IMR-90 (cell line): ENCODE measurements at regions not wholly inside any gene's neighbourhood (a gene's known extent, or its start where the extent isn't known, plus 50 kb on each side); places are given as distances from the start of the nearest gene placed in this dataset.

Experiments
- ATAC-seq: fragments of 200-7000 bp; cut with Tn5 transposase; 2 replicates; pipeline ENCODE4 v1.9.1; 2020; ENCODE audit warnings: low read depth, mild to moderate bottlenecking, moderate library complexity
- BruUV-seq: library from RNA; stranded (reverse); fragments of 400-500 nt; replicated peaks from 2 replicates; lab custom pipeline; 2021; lab: Mats Ljungman, UMichigan
- CTCF ChIA-PET: fragments of 300-600 bp; formaldehyde crosslinking; extraction: SDS; loops from one replicate; lab custom pipeline; 2021; ENCODE audit warnings: antibody characterized with exemption; lab: Yijun Ruan, JAX
- POLR2A ChIA-PET: fragments of 300-600 bp; sonication (Branson Sonifier 250); formaldehyde crosslinking; loops from one replicate; lab custom pipeline; 2022; ENCODE audit warnings: antibody characterized with exemption; ENCODE audit not compliant: unreplicated experiment; lab: Charles Lee
- DNase-seq: peaks from one replicate; pipeline ENCODE4 v3.0.0; 2013
- H2AFZ ChIP-seq: replicated peaks from 2 replicates; pipeline ENCODE3; 2013; ENCODE audit warnings: low read length, mild to moderate bottlenecking; ENCODE audit not compliant: poor library complexity
- H2AK5ac ChIP-seq: 2 replicates; pipeline ENCODE4 v1.6.1; 2013; ENCODE audit warnings: low read depth, low read length, inconsistent platforms
- H2AK9ac ChIP-seq: replicated peaks from 2 replicates; pipeline ENCODE3; 2013; ENCODE audit warnings: mild to moderate bottlenecking, low read depth, low read length, moderate library complexity; ENCODE audit not compliant: poor library complexity
- H2BK120ac ChIP-seq: 2 replicates; pipeline ENCODE4 v1.6.1; 2013; ENCODE audit warnings: low read depth, low read length, inconsistent platforms
- H2BK15ac ChIP-seq: 3 replicates; pipeline ENCODE4 v1.6.1; 2013; ENCODE audit warnings: low read depth, low read length, inconsistent platforms
- H2BK20ac ChIP-seq: 2 replicates; pipeline ENCODE4 v1.6.1; 2013; ENCODE audit warnings: low read depth, mild to moderate bottlenecking, inconsistent platforms, low read length, moderate library complexity
- H2BK5ac ChIP-seq: 2 replicates; pipeline ENCODE4 v1.6.1; 2013; ENCODE audit warnings: mild to moderate bottlenecking, low read depth, low read length, inconsistent platforms; ENCODE audit not compliant: poor library complexity, severe bottlenecking
- H3K14ac ChIP-seq: replicated peaks from 2 replicates; pipeline ENCODE4 v1.6.1; 2013; ENCODE audit warnings: low read depth, low read length, inconsistent platforms
- H3K18ac ChIP-seq: 2 replicates; pipeline ENCODE4 v1.6.1; 2013; ENCODE audit warnings: low read depth, low read length, control low read depth
- H3K23ac ChIP-seq: 2 replicates; pipeline ENCODE4 v1.6.1; 2013; ENCODE audit warnings: low read depth, low read length, inconsistent platforms
- H3K27ac ChIP-seq: 2 replicates; pipeline ENCODE4 v1.5.1; 2013; ENCODE audit warnings: mild to moderate bottlenecking, control low read depth, low read length; ENCODE audit not compliant: insufficient read depth
- H3K27me3 ChIP-seq: 2 replicates; pipeline ENCODE4 v1.6.1; 2013; ENCODE audit warnings: low read length; ENCODE audit not compliant: control insufficient read depth, insufficient read depth
- H3K36me3 ChIP-seq: 2 replicates; pipeline ENCODE4 v1.6.1; 2013; ENCODE audit warnings: low read length, mixed read lengths; ENCODE audit not compliant: control insufficient read depth, insufficient read depth
- H3K4ac ChIP-seq: 2 replicates; pipeline ENCODE4 v1.6.1; 2013; ENCODE audit warnings: low read depth, low read length, inconsistent platforms
- H3K4me1 ChIP-seq: 2 replicates; pipeline ENCODE4 v1.6.1; 2013; ENCODE audit warnings: low read length, mixed read lengths; ENCODE audit not compliant: control insufficient read depth, insufficient read depth
- H3K4me2 ChIP-seq: 2 replicates; pipeline ENCODE4 v1.6.1; 2013; ENCODE audit warnings: low read depth, mild to moderate bottlenecking, control low read depth, low read length, moderate library complexity
- H3K4me3 ChIP-seq: 2 replicates; pipeline ENCODE4 v1.5.1; 2013; ENCODE audit warnings: low read depth, mild to moderate bottlenecking, control low read depth, low read length, moderate library complexity; ENCODE audit not compliant: insufficient read depth
- H3K56ac ChIP-seq: 2 replicates; pipeline ENCODE4 v1.6.1; 2013; ENCODE audit warnings: low read length, inconsistent platforms; ENCODE audit not compliant: insufficient read depth; ENCODE audit errors: extremely low read depth
- H3K79me1 ChIP-seq, 2 experiments: 2 replicates each; pipeline ENCODE4 v1.6.1; 2013; ENCODE audit warnings: low read length in 2 of 2, inconsistent platforms in 1 of 2, low read depth in 1 of 2
- H3K9ac ChIP-seq: 2 replicates; pipeline ENCODE4 v1.6.1; 2013; ENCODE audit warnings: low read depth, low read length, control low read depth
- H3K9me1 ChIP-seq: 2 replicates; pipeline ENCODE4 v1.6.1; 2013; ENCODE audit warnings: low read length, inconsistent platforms; ENCODE audit not compliant: insufficient read depth
- H3K9me3 ChIP-seq: 2 replicates; pipeline ENCODE4 v1.6.1; 2013; ENCODE audit warnings: low read length; ENCODE audit not compliant: control insufficient read depth, insufficient read depth
- H4K20me1 ChIP-seq: 2 replicates; pipeline ENCODE4 v1.6.1; 2013; ENCODE audit warnings: low read length, inconsistent platforms; ENCODE audit not compliant: insufficient read depth
- H4K5ac ChIP-seq: 2 replicates; pipeline ENCODE4 v1.6.1; 2013; ENCODE audit warnings: mild to moderate bottlenecking, low read depth, low read length, control low read depth
- H4K8ac ChIP-seq, 2 experiments: 2 replicates each; pipeline ENCODE4 v1.6.1; 2013; ENCODE audit warnings: low read depth in 2 of 2, low read length in 2 of 2, control low read depth in 1 of 2, inconsistent platforms in 1 of 2
- H4K91ac ChIP-seq: 2 replicates; pipeline ENCODE4 v1.6.1; 2013; ENCODE audit warnings: low read depth, low read length, inconsistent platforms; ENCODE audit not compliant: insufficient read depth
- BHLHE40 ChIP-seq: fragments of 150-350 bp; IDR thresholded peaks from 2 replicates; pipeline ENCODE4 v1.6.1; 2016; ENCODE audit warnings: mild to moderate bottlenecking, low read depth, low read length
- CEBPB ChIP-seq: IDR thresholded peaks from 2 replicates; pipeline ENCODE4 v1.6.1; 2012; ENCODE audit warnings: low read depth, low read length, improper control_type of control experiment
- CHD1 ChIP-seq: IDR thresholded peaks from 2 replicates; pipeline ENCODE4 v1.6.1; 2012; ENCODE audit warnings: low read depth, low read length, improper control_type of control experiment
- FOS ChIP-seq: fragments of 150-350 bp; IDR thresholded peaks from 2 replicates; pipeline ENCODE4 v1.6.1; 2016; ENCODE audit warnings: low read depth, low read length
- MAFK ChIP-seq: IDR thresholded peaks from 2 replicates; pipeline ENCODE4 v1.6.1; 2012; ENCODE audit warnings: low read depth, low read length, improper control_type of control experiment
- MAZ ChIP-seq: IDR thresholded peaks from 2 replicates; pipeline ENCODE4 v1.6.1; 2012; ENCODE audit warnings: low read depth, mild to moderate bottlenecking, low read length, improper control_type of control experiment, moderate library complexity, borderline replicate concordance
- MXI1 ChIP-seq: IDR thresholded peaks from 2 replicates; pipeline ENCODE4 v1.6.1; 2012; ENCODE audit warnings: low read depth, mild to moderate bottlenecking, low read length, moderate library complexity, borderline replicate concordance
- NFE2L2 ChIP-seq: fragments of 150-350 bp; IDR thresholded peaks from 2 replicates; pipeline ENCODE4 v1.6.1; 2016; ENCODE audit warnings: low read depth, mild to moderate bottlenecking, low read length
- POLR2A ChIP-seq: IDR thresholded peaks from 2 replicates; pipeline ENCODE4 v1.6.1; 2012; ENCODE audit warnings: mild to moderate bottlenecking, low read depth, low read length
- RAD21 ChIP-seq: IDR thresholded peaks from 2 replicates; pipeline ENCODE4 v1.6.1; 2012; ENCODE audit warnings: low read length, improper control_type of control experiment
- RCOR1 ChIP-seq: IDR thresholded peaks from 2 replicates; pipeline ENCODE4 v1.6.1; 2012; ENCODE audit warnings: mild to moderate bottlenecking, low read length, improper control_type of control experiment; ENCODE audit not compliant: insufficient replicate concordance
- RFX5 ChIP-seq: IDR thresholded peaks from 2 replicates; pipeline ENCODE4 v1.8.0; 2012; ENCODE audit warnings: low read depth, mild to moderate bottlenecking, low read length, moderate library complexity
- SMC3 ChIP-seq: fragments of 150-350 bp; IDR thresholded peaks from 2 replicates; pipeline ENCODE4 v1.6.1; 2016; ENCODE audit warnings: low read depth, mild to moderate bottlenecking, antibody characterized with exemption, low read length, moderate library complexity
- WGBS, 2 experiments: methylation state at CpG; one replicate each; pipeline versions ENCODE4 v1.1.5 to v1.1.7; 2013; ENCODE audit warnings: missing lambda C conversion rate in 2 of 2; ENCODE audit not compliant: insufficient read length in 1 of 2; ENCODE audit errors: extremely low coverage in 2 of 2; 5-methylcytosine and 5-hydroxymethylcytosine counted together
- dilution Hi-C: fragments of 300-500 bp; cut with HindIII; formaldehyde crosslinking; loops from one replicate; pipeline ENCODE4 v1.14.3; 2018; ENCODE audit warnings: low sequenced_read_pairs; ENCODE audit not compliant: unreplicated experiment
- in situ Hi-C: fragments of 300-500 bp; cut with MboI; formaldehyde crosslinking; loops from 3 replicates; pipeline ENCODE4 v1.14.3; 2019; ENCODE audit warnings: low sequenced_read_pairs, inconsistent platforms, mixed read lengths
- intact Hi-C: fragments of 100-400 bp; cut with micrococcal nuclease; formaldehyde crosslinking; loops from 2 replicates; pipeline ENCODE4 v1.10.0; 2022
- TF ChIP-seq, protein P1 (sequence below): fragments of 150-350 bp; IDR thresholded peaks from 2 replicates; pipeline ENCODE4 v1.6.1; 2017; ENCODE audit warnings: mild to moderate bottlenecking, antibody characterized with exemption, low read length, low read depth
- TF ChIP-seq, protein P2 (sequence below): conservative IDR thresholded peaks from 2 replicates; pipeline ENCODE4 v1.5.1; 2012; ENCODE audit warnings: mild to moderate bottlenecking, low read depth, low read length, improper control_type of control experiment
- TF ChIP-seq, protein P3 (sequence below): fragments of 150-350 bp; IDR thresholded peaks from 2 replicates; pipeline ENCODE4 v1.6.1; 2016; ENCODE audit warnings: low read depth, mild to moderate bottlenecking, low read length, moderate library complexity, borderline replicate concordance

DNA sequence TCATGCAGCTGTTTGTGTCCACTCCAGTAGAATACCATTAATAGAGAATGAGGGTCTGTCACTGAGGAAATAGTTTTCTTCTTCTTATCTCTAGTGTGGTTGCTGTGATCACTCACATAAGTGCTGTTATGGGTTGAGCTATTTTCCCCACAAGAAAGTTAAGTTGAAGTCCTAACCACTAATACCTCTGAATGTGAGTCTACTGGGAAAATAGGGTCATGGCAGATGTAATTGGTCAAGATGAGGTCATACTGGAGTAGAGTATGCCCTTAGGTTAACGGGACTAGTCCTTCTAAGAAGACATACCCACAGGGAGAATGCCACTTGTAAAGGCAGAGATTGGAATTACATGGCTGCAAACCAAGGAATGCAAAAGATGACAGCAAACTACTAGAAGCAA lies 70.5 kb upstream of the COL24A1 start:
- Histone ChIP-seq H3K27ac (no peak overlapping the region), H3K14ac (no peak overlapping the region), H3K56ac (no peak overlapping the region), H2AK5ac (no peak overlapping the region), H2AFZ (no peak overlapping the region), H2BK120ac (no peak overlapping the region), H2AK9ac (no peak overlapping the region), H2BK20ac (no peak overlapping the region), H2BK5ac (no peak overlapping the region), H3K4me3 (no peak overlapping the region), H3K18ac (no peak overlapping the region), H3K9me3 (no peaks in the 10 kb centered on the region), H3K4me1 (no peaks in the 10 kb centered on the region), H2BK15ac (no peak overlapping the region), H3K23ac (no peak overlapping the region), H3K27me3 (no peaks in the 10 kb centered on the region; the same call in 1 of the 2 replicates), H3K36me3 (no peaks in the 10 kb centered on the region), H3K79me1 (no peaks in the 10 kb centered on the region), H4K8ac (no peak overlapping the region), H4K5ac (no peak overlapping the region), H4K20me1 (no peaks in the 10 kb centered on the region), H4K91ac (no peak overlapping the region), H3K4ac (no peak overlapping the region), H3K9me1 (no peaks in the 10 kb centered on the region), H3K4me2 (no peak overlapping the region), H3K9ac (no peak overlapping the region)
- intact Hi-C loops: no loop called here
- dilution Hi-C loops: no loop called here
- TF ChIP-seq RAD21 (no peak), FOS (no peak), POLR2A (no peak), CHD1 (no peak), NFE2L2 (no peak), RFX5 (no peak), CEBPB (no peak), MAZ (no peak), SMC3 (no peak), MAFK (no peak), MXI1 (no peak), BHLHE40 (no peak), RCOR1 (no peak)
- TF ChIP-seq, protein P1, sequence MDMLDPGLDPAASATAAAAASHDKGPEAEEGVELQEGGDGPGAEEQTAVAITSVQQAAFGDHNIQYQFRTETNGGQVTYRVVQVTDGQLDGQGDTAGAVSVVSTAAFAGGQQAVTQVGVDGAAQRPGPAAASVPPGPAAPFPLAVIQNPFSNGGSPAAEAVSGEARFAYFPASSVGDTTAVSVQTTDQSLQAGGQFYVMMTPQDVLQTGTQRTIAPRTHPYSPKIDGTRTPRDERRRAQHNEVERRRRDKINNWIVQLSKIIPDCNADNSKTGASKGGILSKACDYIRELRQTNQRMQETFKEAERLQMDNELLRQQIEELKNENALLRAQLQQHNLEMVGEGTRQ: no peak
- TF ChIP-seq, protein P2, sequence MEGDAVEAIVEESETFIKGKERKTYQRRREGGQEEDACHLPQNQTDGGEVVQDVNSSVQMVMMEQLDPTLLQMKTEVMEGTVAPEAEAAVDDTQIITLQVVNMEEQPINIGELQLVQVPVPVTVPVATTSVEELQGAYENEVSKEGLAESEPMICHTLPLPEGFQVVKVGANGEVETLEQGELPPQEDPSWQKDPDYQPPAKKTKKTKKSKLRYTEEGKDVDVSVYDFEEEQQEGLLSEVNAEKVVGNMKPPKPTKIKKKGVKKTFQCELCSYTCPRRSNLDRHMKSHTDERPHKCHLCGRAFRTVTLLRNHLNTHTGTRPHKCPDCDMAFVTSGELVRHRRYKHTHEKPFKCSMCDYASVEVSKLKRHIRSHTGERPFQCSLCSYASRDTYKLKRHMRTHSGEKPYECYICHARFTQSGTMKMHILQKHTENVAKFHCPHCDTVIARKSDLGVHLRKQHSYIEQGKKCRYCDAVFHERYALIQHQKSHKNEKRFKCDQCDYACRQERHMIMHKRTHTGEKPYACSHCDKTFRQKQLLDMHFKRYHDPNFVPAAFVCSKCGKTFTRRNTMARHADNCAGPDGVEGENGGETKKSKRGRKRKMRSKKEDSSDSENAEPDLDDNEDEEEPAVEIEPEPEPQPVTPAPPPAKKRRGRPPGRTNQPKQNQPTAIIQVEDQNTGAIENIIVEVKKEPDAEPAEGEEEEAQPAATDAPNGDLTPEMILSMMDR: no peak
- TF ChIP-seq, protein P3, sequence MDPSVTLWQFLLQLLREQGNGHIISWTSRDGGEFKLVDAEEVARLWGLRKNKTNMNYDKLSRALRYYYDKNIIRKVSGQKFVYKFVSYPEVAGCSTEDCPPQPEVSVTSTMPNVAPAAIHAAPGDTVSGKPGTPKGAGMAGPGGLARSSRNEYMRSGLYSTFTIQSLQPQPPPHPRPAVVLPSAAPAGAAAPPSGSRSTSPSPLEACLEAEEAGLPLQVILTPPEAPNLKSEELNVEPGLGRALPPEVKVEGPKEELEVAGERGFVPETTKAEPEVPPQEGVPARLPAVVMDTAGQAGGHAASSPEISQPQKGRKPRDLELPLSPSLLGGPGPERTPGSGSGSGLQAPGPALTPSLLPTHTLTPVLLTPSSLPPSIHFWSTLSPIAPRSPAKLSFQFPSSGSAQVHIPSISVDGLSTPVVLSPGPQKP: no peak
- DNase-seq (no peak), ATAC-seq (no peak)
- POLR2A ChIA-PET: no interaction called here
- CTCF ChIA-PET: no interaction called here
- no TSS peak for BruUV-seq
- in situ Hi-C loops: no loop called here
- WGBS, 2 experiments: no CpG with 5 or more reads among the region's 1 CpG
